ENCODE measurements at regions not wholly inside any gene's neighbourhood (a gene's known extent, or its start where the extent isn't known, plus 50 kb on each side); places are given as distances from the start of the nearest gene placed in this dataset.

DNA sequence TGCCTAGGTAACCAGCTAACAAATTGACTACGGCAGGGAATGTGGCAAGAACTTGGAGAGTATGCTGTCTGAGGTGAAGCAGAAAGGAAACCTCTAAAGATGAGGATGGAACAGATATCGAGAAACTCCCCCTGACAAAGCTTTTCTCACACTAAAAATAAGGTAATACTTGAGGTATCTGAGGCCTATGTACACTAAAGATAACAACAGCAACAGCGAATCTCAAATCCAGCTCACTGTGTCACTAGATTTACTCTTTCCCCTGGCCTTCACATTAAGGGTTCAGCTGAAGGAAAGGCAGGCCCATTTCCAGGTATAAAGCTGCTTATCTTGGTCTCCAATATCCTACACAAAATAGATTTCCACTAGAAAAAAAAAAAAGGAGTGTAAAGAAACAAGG lies 518.0 kb downstream of the KCNT2 start:
- H3K4me1 ChIP-seq (ENCODE audit: control insufficient read depth in 5 of 5, insufficient read depth in 5 of 5, low read length in 5 of 5): no peaks in the 10 kb centered on the region
- no peak for DNase-seq
- ATAC-seq (ENCODE audit: insufficient read depth, low FRiP score): no peak
- WGBS, 2 donors: 52 to 73% methylated on average over 3 of the region's 3 CpGs
- H3K27me3 ChIP-seq (ENCODE audit: control insufficient read depth in 3 of 3, insufficient read depth in 3 of 3, low read length in 2 of 3): no peaks in the 10 kb centered on the region
- H3K9ac ChIP-seq (ENCODE audit: insufficient read depth in 1 of 2, low read length in 2 of 2): no peak overlapping the region
- TF ChIP-seq, protein P1, sequence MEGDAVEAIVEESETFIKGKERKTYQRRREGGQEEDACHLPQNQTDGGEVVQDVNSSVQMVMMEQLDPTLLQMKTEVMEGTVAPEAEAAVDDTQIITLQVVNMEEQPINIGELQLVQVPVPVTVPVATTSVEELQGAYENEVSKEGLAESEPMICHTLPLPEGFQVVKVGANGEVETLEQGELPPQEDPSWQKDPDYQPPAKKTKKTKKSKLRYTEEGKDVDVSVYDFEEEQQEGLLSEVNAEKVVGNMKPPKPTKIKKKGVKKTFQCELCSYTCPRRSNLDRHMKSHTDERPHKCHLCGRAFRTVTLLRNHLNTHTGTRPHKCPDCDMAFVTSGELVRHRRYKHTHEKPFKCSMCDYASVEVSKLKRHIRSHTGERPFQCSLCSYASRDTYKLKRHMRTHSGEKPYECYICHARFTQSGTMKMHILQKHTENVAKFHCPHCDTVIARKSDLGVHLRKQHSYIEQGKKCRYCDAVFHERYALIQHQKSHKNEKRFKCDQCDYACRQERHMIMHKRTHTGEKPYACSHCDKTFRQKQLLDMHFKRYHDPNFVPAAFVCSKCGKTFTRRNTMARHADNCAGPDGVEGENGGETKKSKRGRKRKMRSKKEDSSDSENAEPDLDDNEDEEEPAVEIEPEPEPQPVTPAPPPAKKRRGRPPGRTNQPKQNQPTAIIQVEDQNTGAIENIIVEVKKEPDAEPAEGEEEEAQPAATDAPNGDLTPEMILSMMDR (IDR thresholded peaks at IDR 0.05; ENCODE audit: control extremely low read depth, extremely low read depth): no peak
- no peaks in the 10 kb centered on the region for H3K36me3 ChIP-seq (ENCODE audit: control insufficient read depth in 4 of 4, insufficient read depth in 4 of 4, low read length in 4 of 4)
- H3K4me3 ChIP-seq: no peak overlapping the region
- no peaks in the 10 kb centered on the region for H3K9me3 ChIP-seq (ENCODE audit: control insufficient read depth in 4 of 4, insufficient read depth in 3 of 4, low read length in 3 of 4)
- no peak overlapping the region for H3K27ac ChIP-seq (ENCODE audit: low read depth in 1 of 2, low read length in 1 of 2)

DNA sequence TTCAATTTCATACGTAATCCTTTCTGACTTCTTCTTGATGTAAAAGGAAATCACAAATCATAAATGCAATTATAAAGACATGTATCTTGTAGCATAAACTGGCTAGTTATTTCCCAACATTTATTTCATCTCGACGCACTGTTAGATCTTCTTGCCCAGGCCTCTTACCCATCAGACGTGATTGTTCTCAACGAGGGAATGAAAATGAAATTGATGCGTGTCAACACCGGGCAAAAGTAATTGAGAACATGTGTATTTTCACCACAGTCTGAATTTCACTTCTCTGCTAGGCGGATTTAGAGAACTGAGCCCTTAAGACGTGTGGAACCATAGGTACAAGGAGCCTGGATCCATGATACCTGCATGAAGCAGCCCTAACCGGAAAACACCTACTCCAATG lies 519.7 kb downstream of the KCNT2 start:
- ATAC-seq (ENCODE audit: insufficient read depth, low FRiP score): no peak
- Histone ChIP-seq H3K9me3 (ENCODE audit: control insufficient read depth in 4 of 4, insufficient read depth in 3 of 4, low read length in 3 of 4) (no peaks in the 10 kb centered on the region), H3K36me3 (ENCODE audit: control insufficient read depth in 4 of 4, insufficient read depth in 4 of 4, low read length in 4 of 4) (no peaks in the 10 kb centered on the region), H3K27ac (ENCODE audit: low read depth in 1 of 2, low read length in 1 of 2) (no peak overlapping the region), H3K27me3 (ENCODE audit: control insufficient read depth in 3 of 3, insufficient read depth in 3 of 3, low read length in 2 of 3) (no peaks in the 10 kb centered on the region), H3K4me3 (no peak overlapping the region), H3K4me1 (ENCODE audit: control insufficient read depth in 5 of 5, insufficient read depth in 5 of 5, low read length in 5 of 5) (no peaks in the 10 kb centered on the region), H3K9ac (ENCODE audit: insufficient read depth in 1 of 2, low read length in 2 of 2) (no peak overlapping the region)
- 84 to 89% methylated on average over 10 of the region's 10 CpGs for WGBS, 2 donors
- DNase-seq: no peak
- TF ChIP-seq, protein P1 (IDR thresholded peaks at IDR 0.05; ENCODE audit: control extremely low read depth, extremely low read depth): no peak

DNA sequence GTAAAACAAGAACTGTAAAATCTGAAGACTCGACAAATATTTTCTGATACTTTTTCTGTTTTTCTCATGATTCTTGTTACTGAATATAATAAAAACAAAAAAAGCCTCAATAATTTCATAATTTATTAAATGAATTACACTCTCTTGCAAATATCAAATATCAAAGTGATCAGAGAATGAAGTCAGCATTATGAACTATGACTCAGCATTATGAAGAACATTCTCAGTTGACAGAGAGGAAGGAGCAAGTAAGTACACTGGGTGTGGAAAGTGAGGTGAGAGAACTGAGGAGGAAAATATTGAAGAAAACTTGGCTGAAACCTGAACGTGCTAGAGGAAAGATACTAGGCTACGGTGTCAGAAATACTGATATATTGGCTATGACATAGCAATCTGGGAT lies 529.5 kb downstream of the KCNT2 start:
- no peak for DNase-seq
- no peak overlapping the region for H3K9ac ChIP-seq (ENCODE audit: insufficient read depth in 1 of 2, low read length in 2 of 2)
- TF ChIP-seq, protein P1 (IDR thresholded peaks at IDR 0.05; ENCODE audit: control extremely low read depth, extremely low read depth): no peak

DNA sequence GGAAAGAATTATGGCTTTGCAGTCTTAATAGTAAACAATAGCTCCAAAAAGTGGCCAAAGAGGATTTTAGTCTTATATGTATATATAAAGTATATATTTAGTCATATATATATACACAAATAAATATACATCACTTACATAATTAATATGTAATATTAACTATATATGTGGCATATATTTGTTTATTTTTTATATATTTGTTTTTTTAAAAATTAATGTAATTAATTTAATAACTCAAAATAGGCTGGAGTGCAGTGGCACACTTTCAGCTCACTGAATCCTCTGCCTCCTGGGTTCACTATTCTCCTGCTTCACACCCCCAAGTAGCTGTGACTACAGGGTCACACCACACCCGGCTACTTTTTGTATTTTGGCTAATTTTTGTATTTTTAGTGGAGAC lies 532.6 kb downstream of the KCNT2 start:
- Histone ChIP-seq H3K9ac (ENCODE audit: insufficient read depth in 1 of 2, low read length in 2 of 2) (no peak overlapping the region), H3K36me3 (ENCODE audit: control insufficient read depth in 4 of 4, insufficient read depth in 4 of 4, low read length in 4 of 4) (no peaks in the 10 kb centered on the region), H3K4me1 (ENCODE audit: control insufficient read depth in 5 of 5, insufficient read depth in 5 of 5, low read length in 5 of 5) (peaks cover 0 to 5% (median 0%) of the 10 kb centered on the region in 5 donors), H3K27me3 (ENCODE audit: control insufficient read depth in 3 of 3, insufficient read depth in 3 of 3, low read length in 2 of 3) (no peaks in the 10 kb centered on the region), H3K4me3 (no peak overlapping the region), H3K27ac (ENCODE audit: low read depth in 1 of 2, low read length in 1 of 2) (no peak overlapping the region), H3K9me3 (ENCODE audit: control insufficient read depth in 4 of 4, insufficient read depth in 3 of 4, low read length in 3 of 4) (no peaks in the 10 kb centered on the region)
- TF ChIP-seq, protein P1 (IDR thresholded peaks at IDR 0.05; ENCODE audit: control extremely low read depth, extremely low read depth): no peak
- ATAC-seq (ENCODE audit: insufficient read depth, low FRiP score) (no peak), DNase-seq (no peak)
- 85 to 92% methylated on average over 1 of the region's 1 CpG for WGBS, 2 donors

More for the DNA sequence above, 529.5 kb downstream of the KCNT2 start:
- H3K4me3 ChIP-seq: no peak overlapping the region
- H3K4me1 ChIP-seq (ENCODE audit: control insufficient read depth in 5 of 5, insufficient read depth in 5 of 5, low read length in 5 of 5): no peaks in the 10 kb centered on the region
- H3K9me3 ChIP-seq (ENCODE audit: control insufficient read depth in 4 of 4, insufficient read depth in 3 of 4, low read length in 3 of 4): no peaks in the 10 kb centered on the region
- ATAC-seq (ENCODE audit: insufficient read depth, low FRiP score): no peak
- H3K36me3 ChIP-seq (ENCODE audit: control insufficient read depth in 4 of 4, insufficient read depth in 4 of 4, low read length in 4 of 4): no peaks in the 10 kb centered on the region
- H3K27me3 ChIP-seq (ENCODE audit: control insufficient read depth in 3 of 3, insufficient read depth in 3 of 3, low read length in 2 of 3): no peaks in the 10 kb centered on the region
- 61 to 68% methylated on average over 3 of the region's 3 CpGs for WGBS, 2 donors
- H3K27ac ChIP-seq (ENCODE audit: low read depth in 1 of 2, low read length in 1 of 2): no peak overlapping the region

All from lung (tissue), 11 donors.